ENCODE measurements at regions not wholly inside any gene's neighbourhood (a gene's known extent, or its start where the extent isn't known, plus 50 kb on each side); places are given as distances from the start of the nearest gene placed in this dataset.

GRCh38 chr16:51755039-51755501, 604.0 kb upstream of the SALL1 start:
- no peak overlapping the region for H3K27ac ChIP-seq (ENCODE audit: insufficient read depth, low read depth, low read length, poor library complexity, severe bottlenecking)
- WGBS, 2 experiments, result 70 to 71% methylated on average over 12 of the region's 12 CpGs
- no peaks in the 10 kb centered on the region for H3K36me3 ChIP-seq (ENCODE audit: control insufficient read depth, insufficient read depth, low read length)
- no peaks in the 10 kb centered on the region for H3K9me3 ChIP-seq (ENCODE audit: control insufficient read depth, low read length)
- H3K4me1 ChIP-seq (ENCODE audit: control insufficient read depth, insufficient read depth, low read length), result peaks cover 5% of the 10 kb centered on the region
- H3K4me3 ChIP-seq (ENCODE audit: insufficient read depth, low read depth, low read length), result no peak overlapping the region
- H3K27me3 ChIP-seq (ENCODE audit: control insufficient read depth, insufficient read depth, low read length, poor library complexity, severe bottlenecking), result no peaks in the 10 kb centered on the region

DNA sequence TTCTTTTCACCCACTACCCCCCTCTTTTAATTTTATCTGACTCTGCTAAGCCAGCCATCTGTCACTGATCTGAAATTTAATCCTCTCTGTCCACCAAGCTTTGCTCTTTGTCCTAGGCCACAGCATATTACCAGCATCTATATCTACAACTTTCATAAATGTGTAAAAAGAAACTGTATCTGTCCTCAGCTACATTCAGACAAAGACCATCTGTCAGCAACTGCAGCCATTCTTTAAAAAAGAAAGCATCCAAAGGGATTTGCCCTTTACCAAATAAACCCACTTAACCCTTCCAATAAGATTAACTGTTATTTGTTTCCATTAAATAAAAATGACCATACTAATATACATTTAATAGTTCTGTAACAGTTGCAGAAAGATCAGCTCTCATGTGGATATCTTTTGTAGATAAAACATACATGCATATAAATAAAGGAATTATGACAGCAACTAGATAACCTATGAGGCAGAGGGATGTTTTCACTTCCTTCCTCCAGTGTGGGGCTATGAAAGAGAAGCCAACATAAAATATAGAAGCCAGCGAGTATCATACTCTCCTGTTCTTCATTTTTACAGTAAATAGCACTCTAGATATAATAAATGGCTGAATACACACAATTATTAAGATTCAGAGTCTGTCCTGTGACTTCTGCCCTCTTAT, 602.5 kb upstream of the SALL1 start:
- 88 to 100% methylated on average over 1 of the region's 1 CpG for WGBS, 2 experiments
- peaks cover 5% of the 10 kb centered on the region for H3K4me1 ChIP-seq (ENCODE audit: control insufficient read depth, insufficient read depth, low read length)
- H3K27me3 ChIP-seq (ENCODE audit: control insufficient read depth, insufficient read depth, low read length, poor library complexity, severe bottlenecking), result no peaks in the 10 kb centered on the region

DNA sequence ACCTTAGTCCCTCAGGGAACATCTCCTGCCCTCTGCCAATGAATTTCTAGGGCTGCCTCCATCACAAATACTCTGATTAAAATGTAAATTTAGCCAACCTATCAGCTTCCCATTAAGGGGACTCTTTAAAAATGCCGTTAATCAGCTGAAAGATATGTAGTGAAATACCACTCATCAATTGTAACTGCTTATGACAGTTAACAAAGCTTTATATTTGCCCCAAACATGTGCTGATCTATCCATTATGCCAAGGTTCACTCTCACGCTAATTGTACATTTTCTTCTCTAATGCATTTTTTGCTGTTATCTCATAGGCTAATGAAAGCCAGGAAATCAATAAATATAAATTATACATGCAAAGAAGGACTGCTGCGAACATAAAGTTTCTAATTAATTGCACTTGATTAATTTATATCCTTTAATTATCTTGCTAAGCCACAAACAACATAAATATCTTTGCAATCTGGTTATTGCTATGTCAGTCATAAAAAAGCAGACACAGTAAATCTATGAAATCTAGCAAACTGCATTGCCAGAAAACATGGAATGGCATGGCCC, 601.4 kb upstream of the SALL1 start:
- no peaks in the 10 kb centered on the region for H3K36me3 ChIP-seq (ENCODE audit: control insufficient read depth, insufficient read depth, low read length)
- no peaks in the 10 kb centered on the region for H3K27me3 ChIP-seq (ENCODE audit: control insufficient read depth, insufficient read depth, low read length, poor library complexity, severe bottlenecking)
- 100% methylated on average over 2 of the region's 3 CpGs for WGBS, 2 experiments
- H3K27ac ChIP-seq (ENCODE audit: insufficient read depth, low read depth, low read length, poor library complexity, severe bottlenecking), result no peak overlapping the region
- no peaks in the 10 kb centered on the region for H3K9me3 ChIP-seq (ENCODE audit: control insufficient read depth, low read length)
- H3K4me3 ChIP-seq (ENCODE audit: insufficient read depth, low read depth, low read length), result no peak overlapping the region
- H3K4me1 ChIP-seq (ENCODE audit: control insufficient read depth, insufficient read depth, low read length), result peaks cover 5% of the 10 kb centered on the region

More for the DNA sequence above, 602.5 kb upstream of the SALL1 start:
- Histone ChIP-seq H3K36me3 (ENCODE audit: control insufficient read depth, insufficient read depth, low read length) (no peaks in the 10 kb centered on the region), H3K9me3 (ENCODE audit: control insufficient read depth, low read length) (no peaks in the 10 kb centered on the region), H3K4me3 (ENCODE audit: insufficient read depth, low read depth, low read length) (no peak overlapping the region), H3K27ac (ENCODE audit: insufficient read depth, low read depth, low read length, poor library complexity, severe bottlenecking) (no peak overlapping the region)

DNA sequence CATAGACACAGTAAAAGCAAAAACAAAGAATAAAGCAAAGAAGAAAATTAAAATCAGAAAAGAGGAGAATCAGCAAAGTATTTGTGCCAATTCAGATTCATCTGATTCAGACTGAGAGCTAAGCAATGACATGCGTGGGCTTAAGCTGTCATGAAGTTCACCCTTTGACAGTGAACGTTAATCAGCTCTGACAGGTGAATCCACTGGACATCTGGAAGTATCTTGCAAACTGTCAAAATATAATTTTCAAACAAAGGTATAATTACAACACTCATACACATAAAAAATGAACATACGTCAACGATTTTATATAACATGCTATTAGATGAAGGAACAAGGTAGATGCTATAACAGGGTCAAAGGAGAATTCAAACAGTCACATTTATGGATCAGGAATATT, 596.3 kb upstream of the SALL1 start:
- WGBS, 2 experiments, result 90 to 95% methylated on average over 4 of the region's 4 CpGs
- no peaks in the 10 kb centered on the region for H3K27me3 ChIP-seq (ENCODE audit: control insufficient read depth, insufficient read depth, low read length, poor library complexity, severe bottlenecking)

GRCh38 chr16:51734220-51734619, 583.1 kb upstream of the SALL1 start:
- WGBS, 2 experiments, result 86 to 100% methylated on average over 1 of the region's 1 CpG
- H3K9me3 ChIP-seq (ENCODE audit: control insufficient read depth, low read length), result no peaks in the 10 kb centered on the region

More for the DNA sequence above, 596.3 kb upstream of the SALL1 start:
- Histone ChIP-seq H3K4me1 (ENCODE audit: control insufficient read depth, insufficient read depth, low read length) (peaks cover 5% of the 10 kb centered on the region), H3K27ac (ENCODE audit: insufficient read depth, low read depth, low read length, poor library complexity, severe bottlenecking) (no peak overlapping the region), H3K4me3 (ENCODE audit: insufficient read depth, low read depth, low read length) (no peak overlapping the region), H3K36me3 (ENCODE audit: control insufficient read depth, insufficient read depth, low read length) (no peaks in the 10 kb centered on the region), H3K9me3 (ENCODE audit: control insufficient read depth, low read length) (peaks cover 3% of the 10 kb centered on the region)

DNA sequence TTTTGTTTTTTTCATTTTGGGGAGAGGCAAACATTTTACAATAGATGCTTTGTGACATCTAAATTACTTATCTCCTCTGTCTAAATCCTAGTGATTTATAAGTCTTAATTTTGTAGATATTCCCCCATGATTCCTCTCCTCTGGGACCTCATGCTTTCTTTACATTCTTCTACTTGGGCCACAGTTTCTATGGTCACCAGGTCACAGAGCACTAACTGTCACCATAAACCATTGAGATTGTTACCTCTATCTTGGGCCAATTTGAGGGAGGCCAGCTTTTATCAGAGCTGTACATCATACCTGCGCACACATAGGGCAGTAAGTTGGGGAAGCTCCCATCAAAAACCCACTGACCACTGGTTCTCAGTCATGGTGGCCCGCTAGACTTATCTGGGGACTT, 582.1 kb upstream of the SALL1 start:
- no peaks in the 10 kb centered on the region for H3K36me3 ChIP-seq (ENCODE audit: control insufficient read depth, insufficient read depth, low read length)
- H3K4me1 ChIP-seq (ENCODE audit: control insufficient read depth, insufficient read depth, low read length), result peaks cover 4% of the 10 kb centered on the region
- no peak overlapping the region for H3K4me3 ChIP-seq (ENCODE audit: insufficient read depth, low read depth, low read length)
- H3K27ac ChIP-seq (ENCODE audit: insufficient read depth, low read depth, low read length, poor library complexity, severe bottlenecking), result no peak overlapping the region
- WGBS, 2 experiments, result 96 to 98% methylated on average over 2 of the region's 2 CpGs
- H3K9me3 ChIP-seq (ENCODE audit: control insufficient read depth, low read length), result no peaks in the 10 kb centered on the region
- H3K27me3 ChIP-seq (ENCODE audit: control insufficient read depth, insufficient read depth, low read length, poor library complexity, severe bottlenecking), result no peaks in the 10 kb centered on the region

More at GRCh38 chr16:51734220-51734619, 583.1 kb upstream of the SALL1 start:
- Histone ChIP-seq H3K4me1 (ENCODE audit: control insufficient read depth, insufficient read depth, low read length) (peaks cover 4% of the 10 kb centered on the region), H3K27me3 (ENCODE audit: control insufficient read depth, insufficient read depth, low read length, poor library complexity, severe bottlenecking) (no peaks in the 10 kb centered on the region), H3K36me3 (ENCODE audit: control insufficient read depth, insufficient read depth, low read length) (no peaks in the 10 kb centered on the region), H3K27ac (ENCODE audit: insufficient read depth, low read depth, low read length, poor library complexity, severe bottlenecking) (no peak overlapping the region), H3K4me3 (ENCODE audit: insufficient read depth, low read depth, low read length) (no peak overlapping the region)

DNA sequence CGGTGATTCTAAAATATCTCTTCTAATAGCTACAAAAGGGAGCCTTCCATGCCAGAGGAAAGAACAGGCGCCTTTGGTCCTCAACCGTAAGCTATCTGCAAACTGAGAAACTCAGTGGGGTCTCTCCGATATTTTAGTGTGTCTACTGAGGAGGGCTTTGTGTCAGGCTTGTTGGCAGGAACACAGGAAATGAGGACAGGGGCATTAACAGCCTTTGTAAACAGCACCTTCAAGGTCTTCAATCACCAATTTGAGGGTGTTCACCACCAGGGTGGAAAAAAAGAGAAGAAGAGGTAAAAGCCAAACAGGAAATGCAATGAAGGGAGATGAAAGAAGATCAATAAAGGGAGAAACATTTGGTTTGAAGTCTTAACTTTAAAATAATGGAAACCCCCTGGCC, 580.1 kb upstream of the SALL1 start:
- Histone ChIP-seq H3K27ac (ENCODE audit: insufficient read depth, low read depth, low read length, poor library complexity, severe bottlenecking) (no peak overlapping the region), H3K27me3 (ENCODE audit: control insufficient read depth, insufficient read depth, low read length, poor library complexity, severe bottlenecking) (no peaks in the 10 kb centered on the region), H3K4me3 (ENCODE audit: insufficient read depth, low read depth, low read length) (no peak overlapping the region), H3K9me3 (ENCODE audit: control insufficient read depth, low read length) (no peaks in the 10 kb centered on the region), H3K36me3 (ENCODE audit: control insufficient read depth, insufficient read depth, low read length) (no peaks in the 10 kb centered on the region), H3K4me1 (ENCODE audit: control insufficient read depth, insufficient read depth, low read length) (peaks cover 4% of the 10 kb centered on the region)
- WGBS, 2 experiments, result 61 to 63% methylated on average over 4 of the region's 4 CpGs

GRCh38 chr16:51723036-51723724, 572.1 kb upstream of the SALL1 start:
- Histone ChIP-seq H3K9me3 (ENCODE audit: control insufficient read depth, low read length) (no peaks in the 10 kb centered on the region), H3K36me3 (ENCODE audit: control insufficient read depth, insufficient read depth, low read length) (no peaks in the 10 kb centered on the region), H3K27me3 (ENCODE audit: control insufficient read depth, insufficient read depth, low read length, poor library complexity, severe bottlenecking) (no peaks in the 10 kb centered on the region), H3K4me1 (ENCODE audit: control insufficient read depth, insufficient read depth, low read length) (peaks cover 19% of the 10 kb centered on the region), H3K4me3 (ENCODE audit: insufficient read depth, low read depth, low read length) (no peak overlapping the region), H3K27ac (ENCODE audit: insufficient read depth, low read depth, low read length, poor library complexity, severe bottlenecking) (no peak overlapping the region)
- WGBS, 2 experiments, result 49 to 55% methylated on average over 8 of the region's 8 CpGs

DNA sequence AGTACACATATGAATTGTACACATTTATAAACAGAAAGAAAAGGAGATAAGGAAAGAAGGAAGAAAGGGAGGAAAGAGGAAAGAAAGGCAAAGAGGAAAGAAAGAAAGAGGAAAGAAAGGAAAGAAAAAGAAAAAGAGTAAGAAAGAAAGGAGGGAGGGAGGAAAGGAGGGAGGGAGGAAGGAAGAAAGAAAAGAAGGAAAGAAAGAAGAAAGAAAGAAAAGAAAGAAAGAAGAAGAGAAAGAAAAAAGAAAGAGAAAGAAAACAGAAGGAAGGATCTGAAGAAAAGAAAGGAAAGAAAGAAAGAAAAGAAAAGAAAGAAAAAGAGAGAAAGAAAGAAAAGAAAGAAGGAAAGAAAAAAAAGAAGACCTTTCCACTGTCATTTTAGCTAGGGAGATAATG, 571.4 kb upstream of the SALL1 start:
- no peaks in the 10 kb centered on the region for H3K9me3 ChIP-seq (ENCODE audit: control insufficient read depth, low read length)
- no peak overlapping the region for H3K27ac ChIP-seq (ENCODE audit: insufficient read depth, low read depth, low read length, poor library complexity, severe bottlenecking)
- no peaks in the 10 kb centered on the region for H3K36me3 ChIP-seq (ENCODE audit: control insufficient read depth, insufficient read depth, low read length)
- no peaks in the 10 kb centered on the region for H3K27me3 ChIP-seq (ENCODE audit: control insufficient read depth, insufficient read depth, low read length, poor library complexity, severe bottlenecking)
- peaks cover 19% of the 10 kb centered on the region for H3K4me1 ChIP-seq (ENCODE audit: control insufficient read depth, insufficient read depth, low read length)
- no peak overlapping the region for H3K4me3 ChIP-seq (ENCODE audit: insufficient read depth, low read depth, low read length)

DNA sequence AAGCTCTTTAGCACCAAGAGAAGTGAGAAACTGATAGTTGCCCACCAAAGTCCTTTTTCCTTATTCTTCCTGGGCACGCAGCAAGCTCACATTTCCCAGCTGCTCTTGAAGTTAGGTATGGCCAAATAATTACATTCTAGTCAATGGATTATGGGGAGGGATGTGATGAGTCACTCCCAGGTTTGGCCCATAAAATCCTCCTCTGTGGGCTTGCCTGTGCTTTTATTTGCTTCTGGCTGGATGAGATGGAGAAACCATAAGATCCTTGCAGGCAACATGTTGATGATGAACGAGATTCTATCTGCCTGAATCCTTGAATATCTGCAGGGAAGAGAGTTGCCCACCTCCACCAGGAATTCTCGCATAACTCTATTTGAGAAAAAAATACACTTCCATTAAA, 568.3 kb upstream of the SALL1 start:
- H3K9me3 ChIP-seq (ENCODE audit: control insufficient read depth, low read length), result no peaks in the 10 kb centered on the region
- H3K27me3 ChIP-seq (ENCODE audit: control insufficient read depth, insufficient read depth, low read length, poor library complexity, severe bottlenecking), result no peaks in the 10 kb centered on the region
- no peak overlapping the region for H3K27ac ChIP-seq (ENCODE audit: insufficient read depth, low read depth, low read length, poor library complexity, severe bottlenecking)
- H3K4me3 ChIP-seq (ENCODE audit: insufficient read depth, low read depth, low read length), result no peak overlapping the region
- peaks cover 33% of the 10 kb centered on the region for H3K4me1 ChIP-seq (ENCODE audit: control insufficient read depth, insufficient read depth, low read length)
- WGBS, 2 experiments, result 91 to 98% methylated on average over 3 of the region's 3 CpGs
- no peaks in the 10 kb centered on the region for H3K36me3 ChIP-seq (ENCODE audit: control insufficient read depth, insufficient read depth, low read length)
